Erythroblast (primary cell): ENCODE measurements at regions not wholly inside any gene's neighbourhood (a gene's known extent, or its start where the extent isn't known, plus 50 kb on each side); places are given as distances from the start of the nearest gene placed in this dataset.

Experiments used
- GATA1 ChIP-seq: IDR thresholded peaks from 2 replicates; pipeline ENCODE4 v1.6.1; 2011; ENCODE audit warnings: low read depth, mild to moderate bottlenecking, control low read depth, low read length, moderate library complexity
- POLR2A ChIP-seq: IDR thresholded peaks from 2 replicates; pipeline ENCODE4 v1.6.1; 2011; ENCODE audit warnings: mild to moderate bottlenecking, low read length

DNA sequence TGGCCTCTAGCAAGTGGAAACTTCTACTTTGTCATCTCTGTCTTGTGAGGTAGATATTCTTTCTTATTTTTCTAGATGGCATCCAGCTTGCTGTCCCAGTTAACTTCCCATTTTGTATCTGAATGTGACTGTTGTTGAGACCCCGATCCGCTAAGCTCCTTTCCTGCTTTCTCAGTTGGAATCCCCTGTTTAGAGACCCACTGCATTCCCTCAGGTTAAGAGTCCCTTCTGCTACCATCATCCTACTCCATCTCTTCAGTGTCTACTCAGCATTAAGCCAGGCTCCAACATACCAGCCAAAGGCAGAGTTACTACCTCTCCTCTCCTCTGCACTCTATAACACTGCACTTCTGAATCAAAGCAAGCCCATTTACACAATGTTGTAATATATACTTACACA, 1300.4 kb upstream of the CHAC2 start:
- TF ChIP-seq POLR2A = no peak
- TF ChIP-seq GATA1 = no peak
